CD4-positive, alpha-beta T cell treated with Interleukin-2 at 100 ng/mL for 4 hours (primary cell): ENCODE measurements at regions not wholly inside any gene's neighbourhood (a gene's known extent, or its start where the extent isn't known, plus 50 kb on each side); places are given as distances from the start of the nearest gene placed in this dataset.
"Not testable (repeated sequence)": the region's sequence is repeated elsewhere in the genome, so short reads cannot be mapped to it uniquely, and the experiment has no call there.

Experiments
- DNase-seq: peaks from one replicate; pipeline ENCODE4 v3.0.0-alpha.2; 2020; ENCODE audit warnings: low spot score

- no peak for DNase-seq
Measured at GRCh38 chr14:25546826-25547225, 496.9 kb upstream of the STXBP6 start.

GRCh38 chr14:25537846-25538455 is 488.0 kb upstream of the STXBP6 start:
- no peak for DNase-seq

DNA sequence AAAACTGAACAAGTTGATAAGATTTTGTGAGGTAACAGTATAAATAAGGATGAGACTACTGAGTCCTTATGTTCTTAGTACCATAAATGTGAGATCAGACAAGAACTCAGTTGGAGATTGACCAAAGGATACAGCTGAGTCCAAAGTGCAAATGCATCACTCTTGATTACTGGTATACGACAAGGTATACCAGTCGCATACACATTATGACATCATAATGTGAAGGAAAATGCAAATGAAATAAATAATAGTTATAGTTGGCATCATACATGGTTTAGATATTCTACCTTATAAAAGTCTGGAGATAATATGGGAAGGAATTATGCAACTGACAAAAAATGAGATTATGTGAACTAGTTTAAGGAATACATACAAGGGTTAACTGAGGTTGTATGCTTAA is 476.3 kb upstream of the STXBP6 start:
- no peak for DNase-seq

- DNase-seq: no peak
Measured at GRCh38 chr14:25522926-25523325, 473.0 kb upstream of the STXBP6 start.

DNA sequence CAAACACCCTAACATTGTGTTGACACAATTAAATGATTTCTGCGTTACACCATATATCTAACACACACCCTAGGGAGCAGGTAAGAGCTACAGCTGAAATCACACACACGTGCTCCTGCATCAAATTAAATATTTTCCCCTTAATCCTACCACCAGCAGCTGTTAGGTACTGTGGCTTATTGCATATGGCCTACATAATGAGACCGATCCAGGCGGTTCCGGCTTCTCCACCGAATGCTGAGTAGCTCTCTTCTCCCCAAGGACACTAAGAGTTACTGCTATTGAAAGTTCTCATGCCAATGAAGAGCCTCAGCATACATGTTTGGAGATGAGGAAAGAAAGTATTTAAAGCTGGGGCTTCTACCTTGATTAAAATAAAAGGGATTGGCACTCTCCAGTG is 472.2 kb upstream of the STXBP6 start:
- DNase-seq: no peak

DNA sequence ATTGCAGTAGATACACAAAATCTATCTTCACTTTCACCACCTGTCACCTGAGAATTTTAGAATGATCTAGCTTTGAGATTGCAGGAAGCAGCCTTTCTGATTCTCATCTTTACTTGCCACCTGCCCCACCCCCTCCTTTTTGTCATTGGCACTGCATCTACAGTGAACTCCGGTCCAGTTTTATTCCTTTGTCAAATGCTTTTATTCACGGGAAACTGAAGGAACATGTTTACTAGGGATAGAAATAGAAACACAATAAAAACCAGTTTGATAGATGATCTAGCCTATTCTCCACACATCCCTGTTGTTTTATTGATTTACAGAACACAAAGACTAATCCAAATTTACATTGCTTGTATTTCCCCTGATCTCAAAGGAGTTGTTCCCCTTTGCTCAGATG is 471.7 kb upstream of the STXBP6 start:
- no peak for DNase-seq

- no peak for DNase-seq
Measured at GRCh38 chr14:25520821-25521220, 470.9 kb upstream of the STXBP6 start.

DNA sequence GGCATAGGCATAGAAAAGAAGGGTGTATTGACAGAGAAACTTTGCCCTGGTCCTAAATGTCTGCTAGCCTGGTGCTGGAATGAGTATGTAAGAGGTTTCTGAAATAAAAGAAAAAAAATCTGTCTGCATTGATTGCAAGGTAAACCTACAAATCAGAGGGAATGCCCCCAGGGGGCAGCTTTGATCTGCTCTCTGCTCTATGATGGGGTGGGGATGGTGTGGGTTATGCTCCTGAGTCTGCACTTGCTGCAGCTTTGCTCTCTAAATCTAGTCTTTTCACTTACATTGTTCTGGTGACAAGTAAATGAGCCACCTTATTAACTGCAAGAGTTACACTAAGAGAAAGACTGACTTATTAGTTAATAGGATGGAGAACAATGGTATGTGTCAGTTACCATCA is 468.4 kb upstream of the STXBP6 start:
- DNase-seq: no peak

- DNase-seq: no peak
Measured at GRCh38 chr14:25516838-25517237, 466.9 kb upstream of the STXBP6 start.

DNA sequence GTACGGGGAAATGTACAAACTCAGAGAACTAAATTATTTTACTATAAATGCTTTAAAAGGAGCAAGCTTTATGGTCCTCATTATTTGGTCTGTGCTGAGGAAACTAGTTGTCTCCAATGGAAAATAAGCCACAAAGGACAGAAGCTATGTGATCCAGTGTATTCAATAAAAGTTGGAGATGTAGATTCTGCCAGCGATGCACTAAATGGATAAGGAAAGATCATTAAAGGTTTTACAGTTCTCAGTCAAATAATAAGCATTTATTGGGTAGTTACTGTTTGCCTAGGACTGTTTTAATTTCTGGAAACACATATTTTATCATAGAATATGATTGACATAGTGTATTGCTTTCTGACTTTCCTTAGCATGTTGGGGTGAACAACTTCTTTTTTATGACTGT is 458.9 kb upstream of the STXBP6 start:
- DNase-seq: no peak

GRCh38 chr14:25501749-25502148 is 451.8 kb upstream of the STXBP6 start:
- no peak for DNase-seq

DNA sequence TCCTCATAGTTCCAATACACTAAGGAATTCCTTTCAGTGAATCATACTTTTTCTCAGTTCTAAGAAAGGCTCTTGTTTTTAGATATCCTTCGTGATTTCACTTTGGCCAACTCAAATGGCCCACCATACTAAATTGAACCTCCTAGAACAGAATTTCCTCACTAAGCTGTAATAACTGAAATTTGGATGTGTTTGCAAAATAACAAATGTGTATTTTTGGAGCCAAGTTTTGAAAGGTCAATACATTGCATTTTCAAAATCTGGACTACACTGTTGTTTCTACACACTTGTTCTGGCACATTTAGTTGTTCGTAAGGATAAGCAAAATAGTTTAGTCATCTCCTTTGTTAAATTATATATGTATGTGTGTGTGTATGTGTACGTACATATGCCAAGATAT is 439.0 kb upstream of the STXBP6 start:
- no peak for DNase-seq

DNA sequence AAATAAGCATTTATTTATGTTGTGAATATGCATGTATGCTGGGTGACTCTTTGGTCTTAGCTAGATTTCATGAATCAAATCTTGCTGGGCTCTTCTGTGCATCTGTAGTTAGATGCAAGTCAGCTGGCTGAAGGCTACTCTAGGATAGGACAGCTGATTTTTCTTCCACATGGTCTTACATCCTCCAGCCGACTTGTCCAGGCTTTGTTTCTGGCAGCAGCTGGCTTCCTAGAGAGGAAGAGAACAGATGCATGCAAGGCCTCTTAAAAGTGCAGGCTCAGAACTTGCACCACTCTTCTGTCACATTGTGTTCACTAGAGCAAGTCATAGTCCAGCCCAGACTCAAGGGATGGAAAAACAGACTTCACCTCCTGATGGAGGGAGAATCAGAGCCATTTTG is 435.4 kb upstream of the STXBP6 start:
- no peak for DNase-seq

GRCh38 chr14:25484906-25485305 is 435.0 kb upstream of the STXBP6 start:
- no peak for DNase-seq

DNA sequence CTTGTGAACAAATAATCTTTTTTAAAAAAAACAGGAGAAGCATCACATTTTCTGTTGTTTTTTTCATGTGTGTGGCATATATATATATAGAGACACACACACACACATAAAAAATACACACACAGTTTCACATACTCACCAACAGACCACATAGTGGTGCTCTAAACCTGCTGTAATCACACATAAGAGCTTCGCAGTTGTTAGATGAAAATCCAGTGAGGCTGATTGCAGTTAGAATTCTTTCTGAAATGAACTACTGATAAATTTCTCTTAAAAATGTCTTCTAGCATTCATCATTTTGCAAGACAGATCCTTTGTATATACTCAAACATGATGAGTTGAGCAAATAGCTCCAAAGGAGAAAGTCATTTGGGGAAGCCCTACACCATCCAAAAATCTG is 434.3 kb upstream of the STXBP6 start:
- no peak for DNase-seq

GRCh38 chr14:25477316-25478098 is 427.6 kb upstream of the STXBP6 start:
- DNase-seq: no peak

DNA sequence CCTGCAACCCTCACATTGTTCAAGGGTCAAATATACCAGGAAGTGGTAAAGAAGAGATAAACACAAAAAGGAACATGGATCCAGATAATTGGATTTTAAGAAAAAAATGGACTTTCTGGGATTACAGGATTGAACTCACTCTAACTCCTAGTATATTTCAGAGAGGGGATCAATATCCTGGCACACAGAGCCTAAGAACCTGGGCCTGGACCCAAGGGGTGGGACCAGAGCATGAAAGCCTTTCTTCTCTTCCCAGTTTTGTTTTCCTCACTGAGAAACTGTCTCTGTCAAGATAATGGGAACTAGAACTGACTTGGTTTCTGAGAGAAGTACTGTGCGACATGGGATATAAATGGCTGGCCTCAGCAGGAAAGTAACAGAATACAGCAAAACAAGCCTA is 422.8 kb upstream of the STXBP6 start:
- DNase-seq: no peak

DNA sequence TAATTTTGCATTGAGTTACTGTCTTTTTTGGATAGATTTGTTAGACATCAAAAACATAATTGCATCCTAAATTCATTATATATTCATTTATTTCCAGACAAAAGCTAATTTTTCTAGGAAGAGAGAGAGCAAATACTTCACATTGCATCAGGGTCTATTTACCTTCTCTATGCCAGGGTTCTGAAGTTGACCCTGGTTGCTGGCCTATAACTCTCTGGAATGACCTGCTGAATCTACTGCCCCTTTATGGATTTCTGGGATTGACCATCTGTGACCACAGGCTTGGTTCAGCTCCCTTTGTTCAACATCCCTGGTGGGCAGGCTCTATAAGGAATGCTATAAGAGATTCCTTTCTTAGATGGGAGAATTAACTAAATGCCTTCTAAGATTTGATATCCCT is 414.8 kb upstream of the STXBP6 start:
- no peak for DNase-seq

DNA sequence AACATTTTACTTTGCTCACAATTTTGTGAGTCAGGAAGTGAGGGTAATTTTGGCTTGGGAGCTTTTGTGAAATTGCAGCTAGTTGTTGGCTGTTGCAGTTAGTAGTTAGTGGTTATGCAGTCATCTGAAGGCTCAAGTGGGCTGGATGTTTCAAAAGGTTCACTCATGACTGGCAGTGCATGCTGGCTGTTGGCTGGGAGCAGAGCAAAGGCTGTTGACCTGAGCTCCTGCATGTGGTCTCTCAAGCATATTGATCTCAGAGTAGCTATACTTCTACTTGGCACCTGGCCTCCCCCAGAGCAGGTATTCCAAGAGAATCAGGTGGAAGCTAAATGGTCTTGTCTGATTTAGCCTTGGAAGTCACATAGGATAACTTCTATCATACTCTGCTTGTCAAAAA is 414.1 kb upstream of the STXBP6 start:
- no peak for DNase-seq

DNA sequence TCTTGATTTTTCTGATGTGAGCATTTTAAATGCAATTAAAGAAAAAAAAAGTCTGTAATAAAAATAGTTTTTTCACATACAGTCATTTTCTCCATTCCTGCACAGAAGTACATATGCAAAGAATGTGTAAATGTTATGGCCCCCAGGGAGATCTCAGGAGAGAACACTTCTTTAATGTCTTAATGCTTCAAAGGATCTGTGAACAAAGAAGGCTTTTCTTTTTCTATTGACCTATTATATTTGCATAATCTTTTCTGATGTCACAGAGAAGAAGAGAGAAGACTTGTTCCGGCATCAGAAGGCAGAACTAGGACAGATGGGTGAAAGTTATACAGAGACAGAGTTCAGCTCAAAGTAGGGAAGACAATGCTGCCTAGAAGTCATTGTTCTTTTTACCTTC is 413.5 kb upstream of the STXBP6 start:
- no peak for DNase-seq

DNA sequence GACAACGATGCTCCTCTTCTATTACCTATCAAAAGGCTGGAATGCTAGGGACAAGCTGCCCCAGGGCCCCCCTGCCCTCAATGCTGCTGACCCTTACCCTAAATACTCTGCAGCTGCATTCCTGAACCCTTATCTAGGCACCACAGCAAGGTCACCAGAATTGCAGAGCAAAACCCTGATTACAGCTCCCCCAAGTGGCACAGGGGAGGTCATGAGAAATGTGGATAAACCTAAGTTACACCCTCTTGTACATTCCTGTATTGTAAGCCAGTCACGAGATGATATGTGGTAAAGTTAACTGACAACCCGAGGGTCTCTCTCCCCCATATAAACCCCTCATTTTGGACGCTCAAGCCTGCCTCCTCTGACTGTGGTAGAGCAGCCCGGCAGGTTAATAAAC is 411.8 kb upstream of the STXBP6 start:
- DNase-seq: no peak

DNA sequence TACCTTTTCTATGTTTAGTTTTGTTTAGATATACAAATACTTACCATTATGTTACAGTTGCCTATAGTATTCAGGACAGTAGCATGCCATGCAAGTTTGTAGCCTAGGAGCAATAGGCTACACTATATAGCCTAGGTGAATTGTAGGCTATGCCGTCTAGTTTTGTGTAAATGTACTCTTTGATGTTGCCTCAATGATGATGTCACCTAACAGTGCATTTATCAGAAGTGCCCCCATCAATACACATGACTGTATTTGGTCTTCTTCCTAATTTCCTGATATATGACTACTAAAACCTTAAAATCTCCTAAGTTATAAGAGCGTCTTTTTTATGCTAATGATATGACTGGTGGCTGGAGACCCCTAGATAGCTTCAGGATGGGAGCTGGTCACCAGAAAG is 394.4 kb upstream of the STXBP6 start:
- DNase-seq: no peak

GRCh38 chr14:25440382-25440781 is 390.4 kb upstream of the STXBP6 start:
- not testable (repeated sequence) for DNase-seq

DNA sequence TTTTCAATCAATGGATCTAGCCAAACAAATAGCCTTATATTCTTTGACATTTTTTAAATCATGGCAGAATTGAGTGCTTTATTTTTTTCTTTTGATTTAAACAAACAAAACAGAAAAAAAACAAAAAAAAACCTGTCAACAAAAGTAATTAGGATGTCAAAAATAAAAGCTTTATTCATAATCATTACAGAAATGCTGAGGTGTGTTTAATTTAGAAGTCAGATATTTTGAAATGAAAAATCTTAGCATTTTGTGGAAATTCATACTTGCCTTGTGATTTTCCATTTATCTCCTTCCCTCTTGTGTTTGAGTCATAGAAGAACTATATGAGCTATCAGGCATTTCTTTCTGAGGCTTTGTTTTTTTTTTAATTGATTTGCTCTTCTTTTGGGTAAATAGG is 387.0 kb upstream of the STXBP6 start:
- DNase-seq: no peak
